ENCODE measurements at regions not wholly inside any gene's neighbourhood (a gene's known extent, or its start where the extent isn't known, plus 50 kb on each side); places are given as distances from the start of the nearest gene placed in this dataset.

GRCh38 chr9:82081496-82081895, 92.9 kb downstream of the SPATA31D1 start:
- TF ChIP-seq, protein P1, sequence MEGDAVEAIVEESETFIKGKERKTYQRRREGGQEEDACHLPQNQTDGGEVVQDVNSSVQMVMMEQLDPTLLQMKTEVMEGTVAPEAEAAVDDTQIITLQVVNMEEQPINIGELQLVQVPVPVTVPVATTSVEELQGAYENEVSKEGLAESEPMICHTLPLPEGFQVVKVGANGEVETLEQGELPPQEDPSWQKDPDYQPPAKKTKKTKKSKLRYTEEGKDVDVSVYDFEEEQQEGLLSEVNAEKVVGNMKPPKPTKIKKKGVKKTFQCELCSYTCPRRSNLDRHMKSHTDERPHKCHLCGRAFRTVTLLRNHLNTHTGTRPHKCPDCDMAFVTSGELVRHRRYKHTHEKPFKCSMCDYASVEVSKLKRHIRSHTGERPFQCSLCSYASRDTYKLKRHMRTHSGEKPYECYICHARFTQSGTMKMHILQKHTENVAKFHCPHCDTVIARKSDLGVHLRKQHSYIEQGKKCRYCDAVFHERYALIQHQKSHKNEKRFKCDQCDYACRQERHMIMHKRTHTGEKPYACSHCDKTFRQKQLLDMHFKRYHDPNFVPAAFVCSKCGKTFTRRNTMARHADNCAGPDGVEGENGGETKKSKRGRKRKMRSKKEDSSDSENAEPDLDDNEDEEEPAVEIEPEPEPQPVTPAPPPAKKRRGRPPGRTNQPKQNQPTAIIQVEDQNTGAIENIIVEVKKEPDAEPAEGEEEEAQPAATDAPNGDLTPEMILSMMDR (IDR thresholded peaks at IDR 0.05), result no peak
- TF ChIP-seq POLR2A (IDR thresholded peaks at IDR 0.05), result no peak

Data from transverse colon (tissue), 3 donors.